Kasumi-1 (cell line): ENCODE measurements at regions not wholly inside any gene's neighbourhood (a gene's known extent, or its start where the extent isn't known, plus 50 kb on each side); places are given as distances from the start of the nearest gene placed in this dataset.
A peak's percentile ranks its signal among the peaks of the same experiment; 100 is the strongest.
"Not testable (repeated sequence)": the region's sequence is repeated elsewhere in the genome, so short reads cannot be mapped to it uniquely, and the experiment has no call there.

Experiments
- DNase-seq, 2 experiments: peaks; one replicate each; lab custom pipeline; 2025; lab: John Stamatoyannopoulos, UW

GRCh38 chr14:38710196-38710595 lies 392.8 kb downstream of the SEC23A start:
- no peak for DNase-seq

GRCh38 chr14:38705220-38705619 lies 397.8 kb downstream of the SEC23A start:
- no peak for DNase-seq

- no peak for DNase-seq
Observed at GRCh38 chr14:38704220-38704619, 398.8 kb downstream of the SEC23A start.

- DNase-seq = no peak
Observed at GRCh38 chr14:38696925-38697324, 406.1 kb downstream of the SEC23A start.

- DNase-seq = peak in 1 of 2 experiments; percentile 6
Observed at GRCh38 chr14:38693423-38693822, 409.6 kb downstream of the SEC23A start.

GRCh38 chr14:38669027-38669426 lies 413.1 kb upstream of the CLEC14A start:
- DNase-seq = no peak

GRCh38 chr14:38663382-38663781 lies 407.5 kb upstream of the CLEC14A start:
- no peak for DNase-seq

- no peak for DNase-seq
Observed at GRCh38 chr14:38662781-38663180, 406.9 kb upstream of the CLEC14A start.

GRCh38 chr14:38646391-38646790 lies 390.5 kb upstream of the CLEC14A start:
- DNase-seq = no peak

- not testable (repeated sequence) for DNase-seq
Observed at GRCh38 chr14:38634913-38635312, 379.0 kb upstream of the CLEC14A start.

- no peak for DNase-seq
Observed at GRCh38 chr14:38629412-38629811, 373.5 kb upstream of the CLEC14A start.

GRCh38 chr14:38627163-38627562 lies 371.3 kb upstream of the CLEC14A start:
- no peak for DNase-seq

GRCh38 chr14:38623661-38624060 lies 367.8 kb upstream of the CLEC14A start:
- DNase-seq = no peak

- no peak for DNase-seq
Observed at GRCh38 chr14:38618514-38618913, 362.6 kb upstream of the CLEC14A start.

- no peak for DNase-seq
Observed at GRCh38 chr14:38616959-38617358, 361.1 kb upstream of the CLEC14A start.

GRCh38 chr14:38611928-38612327 lies 356.0 kb upstream of the CLEC14A start:
- DNase-seq = no peak

- no peak for DNase-seq
Observed at GRCh38 chr14:38608244-38608643, 352.4 kb upstream of the CLEC14A start.

GRCh38 chr14:38605193-38606114 lies 349.6 kb upstream of the CLEC14A start:
- peak; percentile 45 to 55 for DNase-seq

GRCh38 chr14:38600572-38600971 lies 344.7 kb upstream of the CLEC14A start:
- peak; percentile 24 to 39 for DNase-seq

- DNase-seq = peak; percentile 5 to 8
Observed at GRCh38 chr14:38593476-38593875, 337.6 kb upstream of the CLEC14A start.

GRCh38 chr14:38592764-38593442 lies 337.0 kb upstream of the CLEC14A start:
- DNase-seq = no peak

GRCh38 chr14:38589747-38590350 lies 334.0 kb upstream of the CLEC14A start:
- DNase-seq = no peak

- no peak for DNase-seq
Observed at GRCh38 chr14:38583471-38583870, 327.6 kb upstream of the CLEC14A start.
